Fibroblast of lung (primary cell): ENCODE measurements at regions not wholly inside any gene's neighbourhood (a gene's known extent, or its start where the extent isn't known, plus 50 kb on each side); places are given as distances from the start of the nearest gene placed in this dataset.

Experiments used
- CTCF ChIP-seq, 2 donors: IDR thresholded peaks in 1 of 2; conservative IDR thresholded peaks in 1 of 2; 1 replicate in 1 of 2; 2 replicates in 1 of 2; pipeline ENCODE4 v1.5.1; 2011 to 2012; ENCODE audit warnings: low read length in 2 of 2, control low read depth in 1 of 2, inconsistent platforms in 1 of 2, low read depth in 1 of 2, mild to moderate bottlenecking in 1 of 2
- EZH2 ChIP-seq: IDR thresholded peaks from 2 replicates; pipeline ENCODE4 v1.5.1; 2012; ENCODE audit warnings: low read length, control low read depth, mild to moderate bottlenecking; ENCODE audit errors: missing control alignments

- TF ChIP-seq CTCF (conservative IDR thresholded peaks at IDR 0.05 in 1 of 2, IDR thresholded peaks at IDR 0.05 in 1 of 2; ENCODE audit: low read depth in 1 of 2, low read length in 2 of 2) (no peak), EZH2 (no peak)
Observed at GRCh38 chr1:2879026-2879425, 77.5 kb upstream of the TTC34 start.
